ENCODE measurements at regions not wholly inside any gene's neighbourhood (a gene's known extent, or its start where the extent isn't known, plus 50 kb on each side); places are given as distances from the start of the nearest gene placed in this dataset.
"Not testable (repeated sequence)": the region's sequence is repeated elsewhere in the genome, so short reads cannot be mapped to it uniquely, and the experiment has no call there.

DNA sequence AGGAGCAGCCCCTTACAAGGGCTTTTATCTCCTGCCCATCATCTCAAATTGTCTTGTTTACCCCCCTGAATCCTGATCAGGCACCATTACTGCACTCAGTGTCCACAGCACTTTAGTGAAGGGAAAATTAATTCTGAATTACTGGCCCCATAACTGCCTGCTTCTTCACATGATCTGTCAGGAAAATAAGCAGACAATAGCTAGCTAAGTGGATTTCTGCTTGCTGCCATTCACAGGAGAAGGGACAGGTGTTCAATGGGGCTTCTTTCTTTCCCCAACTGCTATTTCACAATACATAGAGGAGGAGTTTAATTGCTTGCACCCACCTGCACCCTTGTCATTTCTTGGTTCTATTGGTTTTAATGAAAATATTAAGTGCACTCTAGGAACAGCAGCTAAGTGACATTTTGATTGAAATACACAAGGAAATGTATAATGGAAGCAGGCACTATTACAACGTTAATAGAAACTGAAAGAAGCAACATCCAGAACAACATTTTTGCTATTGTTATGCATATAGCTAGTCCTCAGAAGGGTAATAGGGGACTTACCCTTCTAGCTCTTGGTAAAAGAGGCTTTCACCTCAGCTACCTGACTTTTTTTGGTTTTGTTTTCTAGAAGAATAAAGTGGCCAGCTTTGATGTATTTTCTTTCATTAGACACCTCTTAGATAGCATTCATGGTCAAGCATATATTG, 599.3 kb upstream of the TLE4 start:
- DNase-seq (ENCODE audit: low spot score) = no peak

DNA sequence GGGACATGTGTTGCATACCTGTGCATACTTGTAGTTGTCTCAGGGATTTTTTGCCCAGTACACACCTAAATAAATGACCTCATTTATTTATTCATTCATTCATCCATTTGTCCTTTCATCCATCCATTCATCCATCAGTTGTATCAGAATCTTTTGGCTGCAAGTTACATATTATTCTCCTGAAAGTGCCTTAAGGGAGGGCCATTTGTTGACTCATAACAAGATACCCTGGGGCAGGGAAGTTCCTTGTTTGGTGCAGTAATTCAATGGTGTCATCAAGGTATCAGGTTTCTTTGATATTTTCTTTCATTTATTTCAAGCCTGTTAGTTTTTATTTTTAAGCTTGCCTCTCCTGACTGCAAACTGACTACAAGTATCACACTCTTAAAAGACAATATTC, 597.9 kb upstream of the TLE4 start:
- DNase-seq (ENCODE audit: low spot score) = no peak

DNA sequence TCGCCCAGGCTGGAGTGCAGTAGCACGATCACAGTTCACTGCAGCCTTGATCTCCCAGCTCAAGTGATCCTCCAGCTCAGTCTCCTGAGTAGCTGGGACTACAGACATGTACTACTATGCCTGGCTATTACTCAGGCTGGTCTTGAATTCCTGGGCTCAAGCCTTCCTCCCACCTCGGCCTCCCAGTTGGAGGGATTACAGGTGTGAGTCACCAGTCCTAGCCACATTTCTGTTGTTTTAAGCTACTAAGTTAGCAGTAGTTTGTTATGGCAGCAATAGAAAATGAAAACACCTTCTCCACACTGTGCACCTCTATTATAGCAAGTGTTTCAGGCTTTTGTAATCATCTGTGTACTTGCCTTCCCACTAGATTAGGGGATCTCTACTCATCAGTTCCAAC, 588.9 kb upstream of the TLE4 start:
- DNase-seq (ENCODE audit: low spot score) = no peak

DNA sequence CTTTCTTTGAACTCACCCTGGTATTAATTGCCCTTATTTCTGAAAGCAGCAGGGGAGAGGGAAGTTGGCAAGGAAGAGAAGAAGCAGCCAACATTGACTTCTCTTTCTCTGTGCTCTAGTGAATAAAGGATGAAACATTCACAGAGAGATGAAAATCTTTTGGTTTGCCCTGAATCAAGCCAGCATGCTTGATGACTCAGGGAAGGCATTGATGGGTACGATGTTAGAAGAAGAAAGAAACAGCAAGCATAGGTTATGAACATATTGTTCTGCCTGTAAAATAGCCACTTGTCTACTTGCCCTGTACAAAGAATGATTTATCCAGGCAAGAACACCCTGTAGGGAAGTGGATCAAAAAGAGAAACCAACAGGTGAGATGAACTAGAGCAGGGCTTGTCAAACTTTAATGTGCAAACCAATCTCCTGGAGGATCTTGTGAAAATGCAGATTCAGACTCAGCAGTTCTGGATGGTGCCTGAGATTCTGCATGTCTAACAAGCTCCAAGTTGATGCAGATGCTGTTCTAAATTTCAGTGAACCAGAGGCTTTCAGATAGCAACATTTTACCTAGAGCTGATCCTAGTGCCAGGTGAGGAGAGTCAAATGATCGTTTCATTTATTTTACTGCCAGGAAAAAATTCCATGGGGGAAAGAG, 586.6 kb upstream of the TLE4 start:
- DNase-seq (ENCODE audit: low spot score) = no peak

DNA sequence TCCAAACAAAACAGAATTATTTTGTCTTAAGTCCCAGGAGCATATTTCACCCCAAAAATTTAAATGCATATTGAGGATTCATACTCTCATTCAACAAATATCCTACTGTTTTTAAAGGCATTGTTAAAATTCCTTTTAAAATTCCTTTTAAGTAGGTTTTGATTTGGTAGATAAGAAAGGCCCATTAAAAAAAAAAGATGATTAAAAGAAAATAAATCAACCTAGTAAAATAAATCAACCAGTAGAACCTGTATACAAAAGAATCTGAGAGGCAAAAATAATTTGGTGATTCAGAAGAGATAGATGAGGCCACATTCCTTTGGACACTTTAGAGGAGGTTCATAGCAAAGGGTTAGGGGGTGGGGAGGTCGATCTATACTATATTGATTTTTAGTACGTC, 585.3 kb upstream of the TLE4 start:
- DNase-seq (ENCODE audit: low spot score) = no peak

DNA sequence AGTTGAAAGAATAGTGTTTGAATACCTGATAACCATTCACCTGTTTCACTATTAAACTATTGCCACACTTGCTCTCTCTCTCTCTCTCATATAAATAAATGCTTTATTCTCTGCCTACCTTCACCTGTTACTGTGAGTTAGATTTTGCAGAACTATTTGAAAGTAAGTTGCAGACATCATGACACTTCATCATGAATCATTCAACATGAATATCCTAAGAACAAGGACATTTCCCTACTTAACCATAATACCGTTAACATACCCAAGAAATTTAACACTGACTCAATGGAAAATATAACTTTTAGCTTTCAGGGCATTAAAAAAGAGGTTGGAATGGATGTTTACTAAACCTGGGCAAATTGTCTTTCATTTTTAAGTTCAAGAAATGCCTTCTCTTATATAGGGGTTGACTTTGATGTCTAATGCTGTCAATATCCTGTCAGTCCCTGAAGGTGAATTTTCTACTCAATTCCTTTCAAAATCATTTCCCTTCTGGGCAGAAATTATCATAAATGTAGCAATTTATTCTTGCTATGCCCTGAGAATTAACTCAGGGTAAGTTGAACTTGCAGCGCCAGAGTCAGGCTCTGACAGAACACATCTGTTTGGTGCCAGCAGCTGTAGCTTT, 582.6 kb upstream of the TLE4 start:
- DNase-seq (ENCODE audit: low spot score) = no peak

DNA sequence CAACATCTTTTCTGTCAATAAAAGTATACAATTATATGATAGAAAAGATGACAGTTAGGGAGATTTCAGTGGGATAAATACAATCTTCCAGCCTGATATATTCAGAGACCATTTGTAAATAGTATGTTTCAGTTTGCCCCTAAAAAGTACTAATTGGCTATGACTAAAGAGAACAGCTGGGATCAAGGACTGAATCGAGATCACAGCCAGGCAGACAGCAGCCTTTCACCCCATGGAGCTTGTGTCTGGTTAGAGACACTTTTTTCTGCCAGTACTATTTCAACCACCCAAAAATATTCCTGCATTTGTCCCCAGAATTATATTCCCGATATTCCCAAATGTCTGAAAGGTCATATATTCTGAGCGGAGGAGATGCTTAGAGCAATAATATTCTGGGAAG, 577.3 kb upstream of the TLE4 start:
- DNase-seq (ENCODE audit: low spot score) = no peak

DNA sequence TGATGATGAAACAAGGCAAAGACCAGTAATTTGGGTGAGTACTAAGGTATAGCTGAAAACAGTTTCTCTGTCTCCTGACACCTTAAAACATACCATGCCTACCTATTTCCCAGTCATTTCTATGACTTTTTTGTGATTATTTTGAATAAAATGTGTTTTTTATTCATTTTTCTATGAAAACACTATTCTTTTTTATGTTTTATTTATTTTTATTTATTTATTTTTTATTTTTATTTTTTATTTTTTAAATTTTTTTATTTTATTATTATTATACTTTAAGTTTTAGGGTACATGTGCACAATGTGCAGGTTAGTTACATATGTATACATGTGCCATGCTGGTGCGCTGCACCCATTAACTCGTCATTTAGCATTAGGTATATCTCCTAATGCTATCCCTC, 576.8 kb upstream of the TLE4 start:
- not testable (repeated sequence) for DNase-seq (ENCODE audit: low spot score)

DNA sequence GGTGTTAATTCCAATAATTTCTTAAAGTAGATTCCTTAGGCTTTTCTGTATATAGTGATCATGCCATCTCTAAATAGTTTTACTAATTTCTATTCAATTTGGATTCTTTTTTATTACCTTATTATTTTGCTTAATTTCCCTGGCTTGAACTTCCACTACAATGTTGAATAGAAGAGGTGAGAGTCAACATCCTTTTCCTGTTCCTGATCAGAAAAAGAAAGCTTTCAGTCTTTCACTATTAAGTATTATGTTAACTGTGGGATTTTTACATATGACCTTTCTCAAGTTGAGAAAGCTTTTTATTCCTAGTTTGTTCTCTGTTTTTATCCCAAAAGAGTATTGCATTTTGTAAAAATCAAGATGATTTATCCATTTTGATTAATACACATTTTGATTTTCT, 574.5 kb upstream of the TLE4 start:
- DNase-seq (ENCODE audit: low spot score) = no peak

DNA sequence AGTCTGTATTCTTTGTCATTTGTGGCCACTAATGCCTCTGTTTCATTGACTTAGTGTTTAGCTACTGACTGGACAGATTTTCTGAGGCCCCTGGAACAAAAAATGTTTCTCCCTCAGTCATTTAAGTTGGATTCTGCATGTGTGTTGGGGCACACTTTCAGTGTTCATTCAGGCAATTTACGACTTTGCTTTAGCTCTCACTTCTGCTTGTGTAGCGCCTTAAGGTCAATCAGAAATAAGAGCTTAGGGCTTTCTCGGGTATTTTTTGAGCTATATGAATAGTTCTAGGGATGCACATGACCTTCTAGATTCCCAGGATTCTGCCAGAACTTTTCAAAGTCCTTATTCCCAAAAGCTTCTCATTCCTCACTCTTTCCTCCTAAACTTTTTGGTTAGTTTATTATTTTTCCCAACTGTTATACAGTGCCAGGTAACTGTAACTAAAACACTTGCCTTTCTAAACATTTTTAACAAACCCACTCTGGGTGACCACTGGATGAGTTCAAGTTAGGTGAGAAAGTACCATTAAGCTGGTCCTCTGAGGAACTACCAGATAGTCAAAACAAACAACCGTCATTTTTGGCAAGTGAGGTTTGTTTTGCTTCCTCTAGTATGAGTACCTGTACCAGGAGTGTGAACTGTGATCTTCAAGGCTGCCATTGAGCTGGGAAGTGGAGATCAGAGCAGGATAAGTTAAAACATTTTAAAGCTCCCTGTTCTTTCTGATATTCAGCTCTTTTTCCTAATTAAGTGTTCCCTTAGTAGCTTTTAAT, 571.3 kb upstream of the TLE4 start:
- DNase-seq (ENCODE audit: low spot score) = no peak

DNA sequence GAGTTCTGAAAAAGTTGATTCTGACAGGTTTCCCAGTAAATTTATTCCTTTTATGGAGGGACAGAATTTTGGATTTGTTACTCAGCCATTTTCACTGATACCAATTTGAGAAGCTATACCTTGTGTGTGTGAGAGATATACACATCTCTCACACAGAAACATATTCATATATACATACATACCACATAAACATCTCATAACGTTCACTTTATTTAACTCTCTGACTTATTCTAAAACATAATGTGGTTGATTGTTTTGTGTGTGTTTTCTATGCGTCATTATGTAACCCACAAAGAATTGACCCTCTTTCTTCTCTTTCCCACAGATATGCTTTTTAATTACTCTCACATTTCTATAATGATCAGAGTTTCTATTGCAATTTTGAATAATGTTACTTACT, 570.8 kb upstream of the TLE4 start:
- no peak for DNase-seq (ENCODE audit: low spot score)

DNA sequence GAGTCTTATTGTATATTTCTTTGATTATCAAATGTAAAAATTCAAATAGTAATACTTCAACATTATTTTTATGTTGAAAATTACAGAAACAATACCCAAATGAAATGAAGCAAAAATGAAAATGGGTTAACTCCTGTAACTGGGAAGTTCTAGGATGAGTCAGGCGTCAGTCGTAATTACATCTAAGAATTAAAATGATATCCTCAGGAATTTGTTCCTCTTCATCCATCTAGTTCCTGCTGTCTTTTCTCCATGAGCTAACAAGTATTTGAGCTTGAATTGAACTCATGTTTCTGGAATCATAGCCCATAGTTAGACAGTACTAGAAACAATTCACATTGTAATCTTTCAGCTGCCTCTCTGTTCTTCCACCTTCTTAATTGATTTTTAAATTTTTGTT, 568.3 kb upstream of the TLE4 start:
- no peak for DNase-seq (ENCODE audit: low spot score)

DNA sequence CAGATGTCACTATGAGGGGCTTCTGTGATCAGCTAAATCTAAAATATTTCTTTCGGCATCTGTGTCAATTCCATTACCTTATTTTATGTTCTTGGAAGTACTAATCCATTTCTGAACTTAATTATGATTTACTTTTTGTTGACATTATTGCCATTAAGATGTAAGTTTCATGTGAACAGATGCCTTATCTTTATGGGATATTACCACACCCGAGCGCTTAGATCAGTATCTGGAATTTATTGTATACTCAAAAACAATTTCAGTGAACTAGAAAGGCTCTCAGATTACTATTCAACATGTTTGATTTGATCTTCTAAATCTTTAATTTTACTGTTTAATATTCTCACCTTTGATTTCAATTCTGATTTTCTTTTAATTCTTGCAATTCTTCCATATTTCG, 567.7 kb upstream of the TLE4 start:
- no peak for DNase-seq (ENCODE audit: low spot score)

DNA sequence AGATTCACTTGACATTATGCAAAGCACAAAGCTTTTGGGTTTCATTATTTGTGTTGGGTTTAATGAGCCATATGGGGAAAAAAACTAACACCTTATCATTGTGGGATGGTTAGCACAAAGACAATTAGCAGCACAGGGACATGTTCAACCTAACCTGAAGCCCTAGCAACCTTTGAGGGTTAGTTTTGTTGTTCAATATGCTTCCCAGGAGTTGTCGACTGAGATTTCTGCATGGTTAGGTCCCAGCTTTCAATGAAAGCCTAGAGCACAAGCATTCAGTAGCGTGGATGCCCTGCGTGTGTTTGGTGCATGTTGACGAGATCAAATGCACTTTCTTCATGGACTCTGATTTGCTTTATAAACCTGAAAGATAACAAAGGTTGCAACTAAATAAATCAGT, 565.2 kb upstream of the TLE4 start:
- DNase-seq (ENCODE audit: low spot score) = no peak

DNA sequence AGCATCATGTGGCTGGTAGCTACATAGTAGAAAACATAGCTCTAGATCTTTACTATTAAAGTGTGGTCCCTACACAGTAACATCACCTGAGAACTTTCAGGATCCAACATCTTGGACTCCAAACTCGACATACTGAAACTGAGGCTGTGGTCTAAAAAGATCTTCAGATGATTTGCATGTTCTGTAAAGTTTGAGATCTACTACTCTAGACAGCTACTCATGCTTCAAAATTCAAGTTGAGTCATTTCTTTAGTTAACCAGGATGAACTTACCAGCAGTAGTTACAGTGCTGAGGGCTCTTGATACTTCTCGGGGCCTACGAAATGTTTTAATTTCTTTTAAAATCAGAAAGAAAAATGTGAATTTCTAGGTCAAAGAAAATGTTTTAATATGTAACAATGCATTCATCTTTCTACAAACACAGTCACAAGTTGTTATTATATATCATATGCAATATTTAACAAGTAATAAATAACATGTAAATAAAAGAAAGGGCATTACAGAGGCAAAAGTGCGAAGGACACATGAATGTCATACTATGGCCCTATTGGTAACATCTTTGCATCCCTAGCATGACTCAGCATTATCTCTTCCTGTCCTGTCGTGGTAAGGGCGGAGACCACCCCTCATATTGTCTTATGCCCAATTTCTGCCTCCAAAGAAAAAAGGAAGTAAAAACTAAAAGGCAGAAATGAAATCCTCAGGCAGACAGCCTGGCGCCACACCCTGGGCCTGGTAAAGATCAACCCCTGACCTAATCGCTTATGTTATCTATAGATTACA, 563.9 kb upstream of the TLE4 start:
- DNase-seq (ENCODE audit: low spot score) = no peak

DNA sequence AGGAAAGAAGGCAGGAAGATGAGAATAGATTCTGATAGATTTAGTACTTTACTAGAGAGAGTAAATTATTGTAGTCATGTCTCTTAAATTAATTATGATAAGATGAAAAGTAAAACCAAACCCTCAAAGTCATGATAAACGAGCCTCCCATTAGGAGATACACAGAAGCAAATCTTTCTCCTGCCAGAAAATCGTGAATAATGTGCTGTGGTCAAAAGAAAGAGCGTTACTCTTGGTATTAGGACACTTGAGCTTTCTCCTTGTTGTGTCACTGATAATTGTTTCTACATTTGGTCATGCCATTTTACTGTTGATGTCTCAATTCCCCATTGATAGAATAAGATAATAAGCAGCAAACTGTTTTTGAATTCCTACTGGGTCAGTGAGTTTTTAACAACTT, 562.8 kb upstream of the TLE4 start:
- DNase-seq (ENCODE audit: low spot score) = no peak

DNA sequence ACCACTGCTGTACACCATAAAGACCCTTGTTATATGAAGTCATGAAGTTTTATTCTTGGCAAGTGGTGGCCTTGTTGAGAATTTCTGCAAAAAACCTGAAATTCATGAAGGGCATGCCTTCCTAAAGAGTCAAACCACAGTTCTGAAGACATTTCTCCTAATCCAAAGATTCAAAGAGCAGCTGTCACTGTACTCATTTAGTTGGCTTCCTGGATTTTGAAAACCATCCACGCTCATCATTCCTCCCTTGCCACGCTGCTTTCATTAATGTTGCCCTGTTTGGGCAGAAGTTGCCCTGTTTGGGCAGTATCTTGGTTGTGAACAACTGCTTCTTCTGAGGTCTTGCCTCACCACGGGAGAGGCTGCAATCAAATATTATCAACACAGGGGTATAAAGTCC, 560.3 kb upstream of the TLE4 start:
- no peak for DNase-seq (ENCODE audit: low spot score)

DNA sequence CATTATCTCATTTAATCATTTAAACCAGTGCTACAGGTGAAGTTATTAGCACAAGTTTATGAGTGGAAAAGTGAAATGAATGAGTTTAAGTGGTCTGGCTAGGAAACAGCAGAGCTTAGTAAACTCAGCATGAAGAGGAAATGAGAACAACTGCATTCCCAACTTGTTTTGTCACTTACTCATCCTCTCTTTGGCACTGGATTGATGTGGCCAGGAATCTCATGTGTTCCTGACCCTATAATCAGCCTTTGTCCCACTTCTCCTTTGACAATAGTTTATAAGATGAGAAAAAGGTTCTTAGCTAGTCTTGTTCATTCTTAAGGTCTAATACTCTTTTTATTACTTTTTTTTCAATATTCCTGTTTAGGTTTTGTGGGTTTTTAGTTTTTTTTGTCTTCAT, 559.2 kb upstream of the TLE4 start:
- DNase-seq (ENCODE audit: low spot score) = no peak

DNA sequence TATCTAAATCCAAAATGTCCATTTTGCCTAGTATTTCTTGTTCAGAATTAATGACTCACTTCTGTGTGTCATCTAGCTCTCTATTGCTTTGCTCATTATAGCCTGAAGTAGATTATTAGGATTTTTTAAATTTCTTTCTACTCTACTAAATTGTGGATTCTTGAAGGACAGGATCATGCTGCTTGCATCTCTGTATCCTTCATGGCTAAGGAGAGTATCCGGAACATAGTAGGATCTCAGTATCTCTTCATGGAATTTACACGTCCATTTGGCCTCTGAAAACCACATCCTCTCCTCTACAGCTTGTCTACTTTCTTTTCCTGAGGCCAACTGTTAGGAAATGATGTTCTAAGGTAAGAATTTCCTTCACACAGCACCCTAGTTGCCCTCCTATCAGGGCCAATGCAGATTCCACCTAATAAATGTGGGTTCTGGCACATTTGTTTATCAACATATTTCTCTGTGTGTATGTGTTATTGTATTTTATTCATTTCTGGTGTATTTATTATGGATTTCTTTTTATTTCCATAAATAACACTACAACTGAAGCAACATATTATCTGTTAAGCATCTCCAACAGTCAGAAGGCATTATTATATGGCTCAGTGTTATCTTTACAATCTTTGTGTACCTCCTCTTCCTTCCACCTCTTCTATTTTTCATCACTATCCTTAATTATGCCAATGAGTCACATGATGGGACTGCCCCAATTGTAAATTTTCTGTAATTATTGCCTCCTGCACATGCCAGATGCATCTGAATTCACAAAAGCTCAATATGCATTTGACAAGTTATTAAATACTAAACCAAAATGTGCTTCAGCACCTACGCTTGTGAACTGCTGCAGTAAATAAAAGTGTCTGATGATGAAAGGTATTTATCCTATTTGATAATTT, 557.8 kb upstream of the TLE4 start:
- no peak for DNase-seq (ENCODE audit: low spot score)

DNA sequence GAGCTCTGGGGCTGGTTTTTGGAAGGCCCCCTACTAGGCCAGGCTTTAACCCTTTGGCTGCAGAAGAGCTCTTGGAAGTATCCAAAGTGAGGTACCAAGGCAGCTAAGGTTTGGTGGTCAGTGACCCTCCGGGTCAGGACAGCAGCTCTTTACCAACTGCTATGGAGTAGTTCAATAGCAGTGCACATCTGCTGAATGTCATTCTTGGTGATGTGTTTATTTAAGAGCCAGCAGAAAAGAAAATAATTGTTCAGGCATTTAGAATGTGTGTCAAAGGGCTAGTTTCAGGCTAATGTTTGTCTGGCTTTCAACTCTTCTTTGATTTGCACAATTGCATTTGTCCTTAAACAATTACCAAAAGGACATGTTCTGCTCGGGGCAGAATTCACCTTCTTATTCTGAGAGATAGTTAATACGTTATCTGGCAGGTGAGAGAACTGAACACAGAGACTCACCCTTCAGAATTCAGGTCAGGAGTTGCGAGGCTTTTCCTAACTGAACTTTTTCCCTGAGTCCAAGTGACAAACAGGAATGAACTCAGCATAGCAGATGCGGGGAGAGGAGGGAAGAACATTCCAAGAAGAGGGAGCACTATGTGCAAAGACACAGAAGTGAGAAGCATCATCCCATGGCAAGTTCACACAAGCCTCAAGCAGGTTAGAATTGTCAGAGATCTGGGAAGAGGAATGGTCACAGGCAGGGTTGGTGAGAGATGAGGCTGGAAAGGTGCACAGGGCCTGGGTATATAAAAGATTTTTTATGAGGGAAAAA, 556.7 kb upstream of the TLE4 start:
- no peak for DNase-seq (ENCODE audit: low spot score)

Measured in HuH-7.5 (cell line).